MV-4-11 (cell line): ENCODE measurements at regions not wholly inside any gene's neighbourhood (a gene's known extent, or its start where the extent isn't known, plus 50 kb on each side); places are given as distances from the start of the nearest gene placed in this dataset.

Experiments used
- DNase-seq: peaks from one replicate; lab custom pipeline; 2025; lab: John Stamatoyannopoulos, UW

DNA sequence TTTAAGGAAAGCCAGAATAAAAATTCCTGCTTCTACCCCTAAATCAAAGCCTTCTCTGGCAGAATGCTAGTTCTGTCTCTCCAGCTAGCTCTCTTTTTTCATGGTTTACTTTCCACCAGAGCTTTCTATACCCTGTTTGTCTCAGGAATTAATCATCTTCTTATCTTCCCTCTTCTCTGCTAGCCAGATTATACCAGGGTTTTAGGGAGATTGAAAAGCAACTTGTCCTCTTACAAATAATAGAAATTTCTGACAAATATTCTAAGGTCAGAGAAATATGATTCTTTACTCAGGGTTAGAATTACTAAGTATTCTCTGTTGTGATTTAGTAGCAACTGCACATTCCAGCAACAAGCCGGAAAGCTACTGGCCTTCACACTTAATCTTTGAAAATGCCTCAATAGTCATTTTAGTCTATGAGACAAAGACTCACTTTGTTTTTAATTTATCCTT is 166.4 kb downstream of the TANC2 start:
- DNase-seq: no peak

- DNase-seq: no peak
Observed at GRCh38 chr17:63133491-63133890, 167.5 kb downstream of the TANC2 start.

DNA sequence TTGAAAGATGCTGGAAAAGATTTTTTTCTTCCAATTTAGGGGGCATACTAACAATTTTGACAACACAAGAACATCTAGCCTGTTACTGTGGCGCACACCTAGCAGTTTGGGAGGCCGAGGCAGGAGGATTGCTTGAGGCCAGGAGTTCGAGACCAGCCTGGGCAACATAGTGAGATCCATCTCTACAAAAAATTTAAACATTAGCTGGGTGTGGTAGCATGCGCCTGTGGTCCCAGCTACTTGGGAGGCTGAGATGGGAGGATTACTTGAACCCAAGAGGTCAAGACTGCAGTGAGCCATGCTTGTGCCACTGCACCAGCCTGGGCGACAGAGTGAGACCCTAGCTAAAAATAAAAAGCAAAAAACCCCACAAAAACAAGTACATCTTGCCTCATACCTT is 168.8 kb downstream of the TANC2 start:
- no peak for DNase-seq

GRCh38 chr17:63136369-63137012 is 170.5 kb downstream of the TANC2 start:
- no peak for DNase-seq

DNA sequence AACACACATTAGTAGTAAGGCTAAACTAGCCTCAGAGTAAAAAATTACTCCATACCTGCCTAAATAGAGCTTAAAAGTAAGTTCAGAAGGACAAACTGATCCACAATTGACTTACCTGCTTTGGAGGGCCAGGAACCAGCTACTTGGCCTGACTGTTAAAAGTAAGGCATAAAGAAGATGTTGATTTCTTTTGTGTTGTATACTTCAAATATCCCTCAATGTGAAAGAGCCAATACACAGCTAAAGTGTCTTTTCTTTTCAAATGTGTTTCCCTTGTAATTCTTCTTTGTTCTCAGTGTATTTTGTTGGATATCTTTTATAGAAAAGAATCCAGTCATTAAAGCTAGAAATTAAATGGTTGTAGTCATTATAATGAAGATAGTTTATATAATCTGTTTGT is 171.1 kb downstream of the TANC2 start:
- no peak for DNase-seq

GRCh38 chr17:63138713-63139112 is 172.7 kb downstream of the TANC2 start:
- peak; percentile 57 for DNase-seq

DNA sequence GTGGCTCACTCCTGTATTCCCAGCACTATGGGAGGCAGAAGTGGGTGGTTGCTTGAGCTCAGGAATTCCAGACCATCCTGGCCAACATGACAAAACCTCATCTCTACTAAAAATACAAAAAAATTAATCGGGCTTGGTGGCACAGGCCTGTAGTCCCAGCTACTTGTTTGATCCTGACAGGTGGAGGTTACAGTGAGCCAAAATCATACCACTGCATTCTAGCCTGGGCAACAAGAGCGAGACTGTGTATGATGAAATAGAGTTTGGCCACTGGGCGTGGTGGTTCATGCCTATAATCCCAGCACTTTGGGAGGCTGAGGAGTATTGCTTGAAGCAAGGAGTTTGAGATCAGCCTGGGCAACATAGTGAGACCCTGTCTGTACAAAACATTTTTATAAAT is 173.3 kb downstream of the TANC2 start:
- no peak for DNase-seq

DNA sequence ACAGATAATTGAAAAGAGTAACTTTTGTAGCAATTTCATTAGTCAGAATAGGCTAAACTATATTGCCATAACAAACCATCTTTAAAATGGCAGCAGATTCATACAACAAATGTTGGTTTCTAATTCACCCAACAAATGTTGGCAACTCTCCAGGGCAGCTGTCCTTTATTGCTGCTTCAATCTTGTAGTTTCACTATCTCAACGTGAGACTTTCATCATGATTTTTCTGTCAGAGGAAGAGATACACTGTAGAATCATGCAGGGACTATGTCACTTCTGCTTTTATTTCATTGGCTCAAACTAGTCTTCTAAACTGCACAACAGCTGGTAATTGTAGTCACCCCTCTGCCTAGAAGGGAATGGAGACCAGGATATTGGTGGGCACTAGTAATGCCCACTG is 174.2 kb downstream of the TANC2 start:
- peak; percentile 90 for DNase-seq

DNA sequence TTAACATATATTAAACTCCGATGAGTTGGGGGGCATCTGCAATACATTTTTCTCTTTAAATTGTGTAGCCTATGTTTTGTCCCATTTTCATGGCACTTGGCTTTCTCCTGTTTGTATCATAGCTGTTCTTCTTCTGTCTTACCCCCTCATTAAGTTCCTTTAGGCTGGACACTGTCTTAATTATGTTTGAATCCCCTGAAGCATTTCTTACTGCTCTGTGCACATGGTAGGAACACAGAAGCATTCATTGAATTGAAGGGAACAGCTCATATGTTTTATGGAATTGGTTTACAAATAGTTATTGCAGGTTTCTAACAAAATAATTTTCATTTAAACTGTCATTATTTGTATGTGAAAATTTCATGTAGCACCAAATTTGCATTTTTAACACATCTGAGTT is 176.8 kb downstream of the TANC2 start:
- no peak for DNase-seq

GRCh38 chr17:63150490-63150889 is 184.5 kb downstream of the TANC2 start:
- DNase-seq: no peak

- no peak for DNase-seq
Observed at GRCh38 chr17:63150994-63151464, 185.0 kb downstream of the TANC2 start.

- DNase-seq: no peak
Observed at GRCh38 chr17:63151941-63152523, 186.0 kb downstream of the TANC2 start.

DNA sequence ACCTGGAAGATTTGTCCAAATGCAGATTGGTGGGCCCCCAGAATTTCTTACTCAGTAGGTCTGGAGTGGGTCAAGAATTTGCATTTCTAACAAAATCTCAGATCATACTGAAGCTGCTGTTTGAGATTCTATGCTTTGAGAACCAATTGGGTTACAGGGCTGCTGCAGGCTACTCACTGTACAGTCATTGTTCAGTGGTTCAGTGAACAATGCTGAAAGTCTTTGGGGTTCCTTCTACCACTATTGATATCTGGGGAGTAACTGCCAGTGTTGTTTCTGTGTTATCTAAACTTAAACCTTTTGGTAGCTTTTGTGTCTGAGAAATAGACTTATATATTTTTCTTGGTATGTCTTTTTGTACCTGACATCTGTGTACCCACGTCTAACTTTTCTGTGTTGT is 187.5 kb downstream of the TANC2 start:
- no peak for DNase-seq

GRCh38 chr17:63154586-63155244 is 188.7 kb downstream of the TANC2 start:
- DNase-seq: no peak

- peak; percentile 65 for DNase-seq
Observed at GRCh38 chr17:63156986-63157385, 191.0 kb downstream of the TANC2 start.

DNA sequence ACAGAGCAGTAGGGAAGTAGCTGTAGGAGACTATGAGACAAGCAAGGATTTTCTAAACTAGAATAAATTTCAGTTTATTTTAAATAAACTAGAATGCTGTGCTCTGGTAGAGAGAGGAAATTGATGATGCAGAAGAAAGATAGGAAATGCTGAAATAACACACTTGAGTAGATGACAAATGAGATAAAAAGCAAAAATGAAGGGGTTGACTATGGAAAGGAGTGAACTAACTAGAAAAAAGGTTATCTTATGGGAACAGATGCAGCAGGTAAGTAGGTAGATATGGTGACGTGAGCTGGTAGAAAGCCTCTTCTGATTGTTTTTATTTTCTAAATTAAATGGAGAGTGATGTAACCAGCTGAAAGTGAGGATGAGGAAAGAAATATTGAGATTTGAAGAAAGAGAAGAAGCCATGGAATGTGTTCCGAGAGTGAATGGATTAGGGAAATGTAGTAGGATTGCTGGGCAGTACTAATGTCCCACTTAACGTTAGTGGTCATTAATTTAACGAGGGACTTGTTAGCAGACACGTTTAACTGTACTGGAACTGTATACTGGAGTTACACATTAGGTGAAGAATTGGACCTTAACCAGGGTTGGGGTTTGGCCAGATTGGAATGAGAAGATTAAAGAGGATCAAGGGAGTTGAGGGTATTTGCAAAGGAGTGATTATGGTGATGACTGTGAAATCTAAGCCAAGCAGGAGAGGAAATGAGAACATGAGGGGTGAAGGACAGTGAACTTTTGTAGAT is 196.5 kb downstream of the TANC2 start:
- no peak for DNase-seq

GRCh38 chr17:63163158-63163520 is 197.1 kb downstream of the TANC2 start:
- no peak for DNase-seq

DNA sequence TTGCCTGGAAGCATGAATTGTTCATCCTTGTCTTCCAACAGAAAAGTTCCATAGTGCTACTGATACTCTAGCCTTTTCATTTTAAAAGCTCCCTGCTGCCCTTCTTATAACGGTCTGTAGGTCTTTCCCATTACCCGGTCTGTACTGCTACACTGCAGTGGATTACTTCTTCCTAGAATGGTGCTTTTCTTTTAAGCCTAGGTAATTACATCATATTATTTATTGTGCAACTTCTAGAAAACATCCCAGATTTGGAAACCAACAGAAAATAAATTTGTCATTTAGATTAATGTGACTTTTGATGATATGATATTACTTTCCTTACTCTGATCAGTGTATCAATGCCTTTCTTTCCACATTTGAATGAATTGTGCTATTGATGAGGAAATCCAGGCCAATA is 199.4 kb downstream of the TANC2 start:
- peak; percentile 42 for DNase-seq

DNA sequence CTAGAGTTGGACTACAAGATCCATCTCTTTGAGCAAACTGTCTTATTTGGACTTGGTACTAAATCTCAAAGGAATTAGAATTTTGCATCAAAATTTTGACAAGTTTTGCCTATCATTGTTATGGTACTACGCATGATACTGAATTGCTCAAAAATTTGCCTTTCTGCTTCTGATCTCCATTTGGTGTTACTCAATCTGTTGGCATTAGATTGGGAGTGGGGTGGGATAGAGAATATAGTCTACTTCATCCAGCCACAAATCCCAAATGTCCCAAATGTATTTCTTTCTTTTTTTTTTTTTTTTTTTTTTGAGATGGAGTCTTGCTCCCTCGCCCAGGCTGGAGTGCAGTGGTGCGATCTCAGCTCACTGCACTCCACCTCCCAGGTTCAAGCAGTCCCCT is 204.8 kb downstream of the TANC2 start:
- DNase-seq: no peak

- DNase-seq: no peak
Observed at GRCh38 chr17:63171428-63172393, 205.7 kb downstream of the TANC2 start.

DNA sequence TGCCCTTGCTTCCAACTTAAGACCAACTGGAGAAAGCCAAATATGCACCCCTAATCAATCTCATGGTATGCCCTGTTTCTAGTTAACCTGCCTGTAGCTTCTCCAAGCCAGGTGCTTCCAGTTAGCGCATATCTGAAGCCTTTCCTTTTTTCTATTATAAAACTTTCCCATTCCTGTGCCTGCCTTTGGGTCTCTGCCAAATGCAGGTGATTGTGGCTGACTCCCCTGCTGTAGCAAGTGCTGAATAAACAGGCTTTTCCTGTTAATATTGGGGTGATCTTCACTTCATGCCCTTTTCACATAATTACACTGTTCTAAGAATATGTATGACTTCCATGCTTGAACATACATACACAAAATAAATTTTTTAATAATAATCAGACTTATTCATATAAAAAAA is 207.4 kb downstream of the TANC2 start:
- DNase-seq: no peak

DNA sequence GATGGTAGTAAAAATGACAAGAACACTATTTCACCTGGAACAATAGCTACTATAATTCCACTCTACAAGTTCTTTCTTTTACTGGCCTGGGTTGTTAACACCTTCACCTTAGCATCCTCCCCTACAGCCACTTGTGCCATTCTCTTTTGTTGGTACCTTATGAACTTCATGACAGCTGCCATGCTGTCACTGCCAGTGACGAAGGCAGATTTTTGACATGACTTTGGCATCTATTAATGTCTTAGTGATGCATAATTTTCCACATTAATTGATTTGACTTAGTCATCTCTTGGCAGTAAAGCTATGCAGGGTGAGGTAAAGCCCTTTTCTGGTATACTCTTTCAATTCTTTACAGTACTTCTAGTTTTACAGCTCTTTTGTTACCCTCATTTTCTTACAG is 207.9 kb downstream of the TANC2 start:
- no peak for DNase-seq
